ENCODE measurements at regions not wholly inside any gene's neighbourhood (a gene's known extent, or its start where the extent isn't known, plus 50 kb on each side); places are given as distances from the start of the nearest gene placed in this dataset.
"Not testable (repeated sequence)": the region's sequence is repeated elsewhere in the genome, so short reads cannot be mapped to it uniquely, and the experiment has no call there.

- intact Hi-C loops (cut with DNase I, micrococcal nuclease) = no loop called here
These were observed 167.1 kb upstream of the KCNJ15 start for GRCh38 chr21:38089763-38090046.

DNA sequence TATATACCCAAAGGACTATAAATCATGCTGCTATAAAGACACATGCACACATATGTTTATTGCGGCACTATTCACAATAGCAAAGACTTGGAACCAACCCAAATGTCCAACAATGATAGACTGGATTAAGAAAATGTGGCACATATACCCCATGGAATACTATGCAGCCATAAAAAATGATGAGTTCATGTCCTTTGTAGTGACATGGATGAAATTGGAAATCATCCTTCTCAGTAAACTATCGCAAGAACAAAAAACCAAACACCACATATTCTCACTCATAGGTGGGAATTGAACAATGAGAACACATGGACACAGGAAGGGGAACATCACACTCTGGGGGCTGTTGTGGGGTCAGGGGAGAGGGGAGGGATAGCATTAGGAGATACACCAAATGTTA lies 165.7 kb upstream of the KCNJ15 start:
- ATAC-seq; intact Hi-C loops (cut with DNase I, micrococcal nuclease); DNase-seq: not testable (repeated sequence)

More at GRCh38 chr21:38089763-38090046, 167.1 kb upstream of the KCNJ15 start:
- DNase-seq = no peak
- no peak for ATAC-seq

DNA sequence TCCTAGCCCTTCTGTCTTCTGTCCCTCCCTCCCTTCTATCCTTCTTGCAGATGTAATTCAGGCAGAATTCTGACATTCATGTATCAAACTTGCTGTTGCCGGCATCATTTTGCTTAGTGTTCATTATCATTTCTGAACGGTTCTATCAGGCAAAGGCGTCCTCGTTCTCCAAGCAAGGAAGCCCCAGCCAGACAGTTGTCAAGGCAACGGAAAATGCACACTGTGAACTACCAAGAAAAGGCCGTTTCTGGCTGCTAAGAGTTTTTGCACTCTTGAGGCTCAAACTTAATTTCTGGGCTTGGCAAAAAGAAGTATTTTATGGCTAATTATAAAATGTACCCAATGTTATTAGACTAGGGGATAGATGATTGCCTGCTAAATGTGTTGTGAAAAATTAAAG lies 164.7 kb upstream of the KCNJ15 start:
- ATAC-seq = no peak
- intact Hi-C loops (cut with DNase I, micrococcal nuclease) = no loop called here
- no peak for DNase-seq

GRCh38 chr21:38095220-38095619 lies 161.6 kb upstream of the KCNJ15 start:
- no peak for DNase-seq
- intact Hi-C loops (cut with DNase I, micrococcal nuclease) = no loop called here
- no peak for ATAC-seq

DNA sequence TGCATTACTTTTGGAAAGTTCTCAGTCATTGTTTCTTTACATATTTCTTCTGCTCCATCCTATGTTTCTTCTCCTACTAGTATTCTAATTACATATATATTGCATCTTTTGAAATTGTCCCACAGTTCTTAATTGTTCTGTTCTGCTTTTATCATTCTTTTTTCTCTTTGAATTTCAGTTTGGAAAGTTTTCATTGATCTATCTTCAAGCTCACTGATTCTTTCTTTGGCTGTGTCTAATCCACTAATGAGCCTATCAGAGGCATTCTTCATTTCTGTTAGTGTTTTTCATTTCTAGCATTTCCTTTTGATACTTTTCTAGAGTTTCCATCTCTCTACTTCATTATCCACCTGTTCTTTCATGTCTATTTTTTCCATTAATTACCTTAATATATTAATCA lies 159.0 kb upstream of the KCNJ15 start:
- intact Hi-C loops (cut with DNase I, micrococcal nuclease) = no loop called here
- DNase-seq = no peak
- ATAC-seq = no peak

DNA sequence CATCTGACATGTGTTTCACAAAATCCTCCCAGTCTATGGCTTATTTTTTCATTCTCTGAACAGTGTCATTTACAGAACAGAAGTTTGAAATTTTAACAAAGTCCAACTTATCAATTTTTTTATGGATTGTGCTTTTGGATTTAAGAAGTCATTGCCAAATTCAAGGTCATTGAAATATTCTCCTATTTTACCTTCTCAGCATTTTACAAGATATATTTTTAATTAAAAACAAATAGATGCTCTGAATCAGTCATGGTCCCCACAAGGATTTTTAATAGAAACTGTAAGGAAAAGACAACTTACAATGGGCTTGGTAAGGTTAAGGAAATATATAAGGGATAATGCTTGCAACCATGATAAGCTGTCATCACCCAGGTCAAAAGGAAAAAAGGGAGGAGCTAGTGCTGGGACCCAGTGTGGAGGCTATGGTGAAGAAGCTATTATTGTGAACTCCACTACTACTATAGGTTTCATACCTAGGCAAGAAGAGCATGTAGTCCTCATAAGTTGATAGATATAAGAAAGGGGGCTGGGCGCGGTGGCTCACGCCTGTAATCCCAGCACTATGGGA lies 144.5 kb upstream of the KCNJ15 start:
- intact Hi-C loops (cut with DNase I, micrococcal nuclease) = no loop called here
- no peak for DNase-seq
- ATAC-seq = no peak

DNA sequence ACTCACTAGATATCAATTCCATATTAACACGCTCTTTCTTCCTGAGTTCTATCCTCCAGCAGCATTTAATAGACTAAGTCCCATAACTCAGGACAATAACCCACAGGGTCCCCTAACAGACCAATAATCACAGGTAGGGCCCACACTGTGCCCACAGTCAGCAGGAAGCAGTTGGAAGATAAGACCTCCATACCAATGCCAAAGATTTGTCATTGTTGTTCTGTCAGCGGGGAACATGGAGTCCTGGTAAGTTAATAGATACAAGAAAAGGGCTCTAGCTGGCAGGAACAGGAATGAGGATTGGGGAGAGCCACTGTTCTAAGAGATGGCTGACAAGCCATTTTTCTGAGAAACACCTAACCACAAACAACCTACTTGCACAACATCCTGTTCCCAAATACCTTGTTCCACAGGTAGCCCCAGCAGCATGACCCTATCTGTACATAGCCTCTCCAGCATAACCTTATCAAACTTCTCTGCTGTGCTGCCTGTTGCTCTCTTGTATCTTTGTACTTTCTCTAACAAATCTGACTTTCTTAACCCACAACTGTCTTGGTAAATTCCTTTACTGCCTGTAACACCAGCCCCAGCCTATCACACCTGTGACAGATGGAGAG lies 142.0 kb upstream of the KCNJ15 start:
- intact Hi-C loops (cut with DNase I, micrococcal nuclease) = no loop called here
- DNase-seq = no peak
- no peak for ATAC-seq

- intact Hi-C loops (cut with DNase I, micrococcal nuclease) = no loop called here
- DNase-seq = no peak
- ATAC-seq = no peak
These were observed 140.9 kb upstream of the KCNJ15 start for GRCh38 chr21:38115870-38116269.

GRCh38 chr21:38119793-38120192 lies 137.0 kb upstream of the KCNJ15 start:
- intact Hi-C loops (cut with DNase I, micrococcal nuclease) = loop anchor here in 1 of 2 donors (10.0 kb wide), 1 partner anchor 415 kb away; no protein-coding TSS in a partner anchor
- no peak for ATAC-seq
- no peak for DNase-seq

DNA sequence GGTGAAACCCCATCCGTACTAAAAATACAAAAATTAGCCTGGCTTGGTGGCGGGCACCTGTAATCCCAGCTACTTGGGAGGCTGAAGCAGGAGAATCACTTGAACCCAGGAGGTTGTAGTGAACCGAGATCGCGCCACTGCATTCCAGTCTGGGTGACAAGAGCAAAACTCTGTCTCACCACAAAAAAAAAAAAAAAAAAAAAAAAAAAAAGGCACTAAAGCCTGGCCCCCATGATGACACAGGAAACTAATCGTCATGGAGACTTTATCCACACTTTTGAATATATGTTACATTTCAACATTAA lies 136.2 kb upstream of the KCNJ15 start:
- not testable (repeated sequence) for ATAC-seq, DNase-seq
- intact Hi-C loops (cut with DNase I, micrococcal nuclease) = loop anchor here in 1 of 2 donors (10.0 kb wide), 1 partner anchor 416 kb away; no protein-coding TSS in a partner anchor

DNA sequence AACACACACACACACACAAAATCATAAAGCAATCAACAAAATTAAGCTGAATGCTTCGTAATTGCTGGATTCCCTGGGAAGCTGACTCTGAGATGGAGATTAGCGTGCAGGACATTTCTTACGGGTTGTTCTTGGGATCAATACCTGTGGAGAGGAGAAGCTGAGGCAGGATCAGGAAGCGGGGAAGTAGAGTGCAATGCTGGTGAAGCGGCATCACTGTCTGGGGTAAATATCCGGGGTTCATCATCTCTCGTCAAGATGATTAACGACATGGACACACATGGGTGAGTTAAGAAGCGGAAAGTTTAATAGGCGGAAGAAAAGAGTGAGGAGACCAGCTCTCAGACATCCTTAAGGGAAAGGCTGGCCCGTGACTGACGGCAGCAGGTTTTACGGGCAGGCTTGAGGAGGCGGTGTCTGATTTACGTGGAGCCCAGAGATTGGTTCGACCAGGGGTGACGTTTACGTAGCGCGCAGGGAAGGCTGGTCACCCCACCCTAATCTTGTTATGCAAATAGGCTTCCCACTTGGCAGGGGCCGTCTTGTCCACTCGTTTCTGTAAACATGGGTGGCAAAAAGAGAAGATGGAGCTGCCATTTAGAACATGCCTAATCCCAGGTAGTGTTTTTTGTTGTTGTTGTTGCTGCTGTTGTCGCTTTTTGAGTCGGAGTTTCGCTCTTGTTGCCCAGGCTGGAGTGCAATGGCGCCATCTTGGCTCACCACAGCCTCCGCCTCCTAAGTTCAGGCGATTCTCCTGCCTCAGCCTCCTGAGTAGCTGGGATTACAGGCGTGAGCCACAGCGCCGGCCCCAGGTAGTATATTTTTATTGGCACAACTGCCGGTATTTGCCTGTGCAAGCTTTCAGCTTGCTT lies 135.6 kb upstream of the KCNJ15 start:
- DNase-seq (no peak), ATAC-seq (no peak)
- intact Hi-C loops (cut with DNase I, micrococcal nuclease) = loop anchor here in 1 of 2 donors (10.0 kb wide), 1 partner anchor 416 kb away; no protein-coding TSS in a partner anchor

DNA sequence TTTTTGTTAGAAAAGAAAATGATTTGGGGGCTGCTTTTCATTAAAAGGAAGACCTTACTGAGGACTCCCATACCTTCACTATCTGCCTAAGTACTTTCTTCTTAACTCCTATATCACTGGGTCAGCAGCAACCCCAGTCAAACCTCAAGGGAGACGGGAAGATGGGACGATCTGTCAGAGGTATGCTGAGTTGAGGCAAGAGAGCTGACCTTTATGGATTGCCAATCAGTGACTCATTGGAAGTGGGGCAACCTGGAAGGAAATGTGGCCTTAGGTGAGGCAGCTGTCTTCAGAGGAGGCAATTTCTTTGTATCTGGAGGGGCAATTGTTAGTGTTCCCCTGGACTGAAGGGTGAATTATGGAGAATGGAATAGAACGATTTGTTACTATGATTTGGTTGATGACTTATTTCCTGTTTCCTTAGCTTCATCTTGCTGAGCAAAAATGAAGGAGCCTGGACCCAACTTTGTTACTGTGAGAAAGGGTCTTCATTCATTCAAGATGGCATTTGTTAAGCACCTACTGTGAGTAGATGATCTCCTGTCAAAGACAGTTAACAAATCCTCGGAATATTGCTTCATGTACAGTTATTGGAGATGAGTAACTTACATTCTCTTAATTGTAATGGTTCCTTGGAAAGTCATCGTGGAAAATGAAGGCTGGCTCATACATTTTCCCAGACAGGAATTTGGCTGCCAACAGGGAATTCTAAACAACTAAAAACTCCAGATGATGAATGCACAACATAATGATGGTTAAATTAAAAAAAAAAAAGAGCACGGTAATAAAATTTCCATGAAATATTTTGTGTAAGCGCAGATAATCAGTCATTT lies 134.7 kb upstream of the KCNJ15 start:
- DNase-seq (no peak), ATAC-seq (no peak)
- intact Hi-C loops (cut with DNase I, micrococcal nuclease) = loop anchor here in 1 of 2 donors (10.0 kb wide), 1 partner anchor 417 kb away; no protein-coding TSS in a partner anchor

- no peak for DNase-seq
- peak; percentile 64 for ATAC-seq
- intact Hi-C loops (cut with DNase I, micrococcal nuclease) = loop anchor here in 1 of 2 donors (10.0 kb wide), 1 partner anchor 419 kb away; no protein-coding TSS in a partner anchor
These were observed 133.2 kb upstream of the KCNJ15 start for GRCh38 chr21:38123626-38124025.

- intact Hi-C loops (cut with DNase I, micrococcal nuclease) = loop anchor here in 1 of 2 donors (10.0 kb wide), 1 partner anchor 422 kb away; no protein-coding TSS in a partner anchor
- DNase-seq (peak in 1 of 2 donors; percentile 59), ATAC-seq (peak; percentile 73)
These were observed 130.0 kb upstream of the KCNJ15 start for GRCh38 chr21:38126666-38127303.

DNA sequence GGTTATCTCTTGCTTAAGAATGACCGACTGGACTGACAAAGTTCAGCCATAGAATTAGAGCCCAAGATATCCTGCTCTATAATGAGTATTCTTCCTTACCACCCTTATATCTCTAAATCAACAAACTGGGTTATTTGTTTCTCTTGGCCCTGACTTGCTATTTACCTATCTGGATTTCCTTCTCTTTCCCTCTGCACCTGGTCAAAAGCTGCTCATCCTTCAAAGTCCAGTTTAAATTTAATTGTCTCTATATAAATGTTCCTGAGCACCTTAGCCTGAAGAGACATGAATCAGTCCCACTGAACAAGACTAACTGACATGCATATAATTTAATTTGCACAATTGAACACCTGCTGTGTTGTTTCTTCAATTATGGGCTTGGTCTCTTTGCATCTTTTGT lies 127.1 kb upstream of the KCNJ15 start:
- ATAC-seq = no peak
- intact Hi-C loops (cut with DNase I, micrococcal nuclease) = loop anchor here in 1 of 2 donors (10.0 kb wide), 1 partner anchor 425 kb away; no protein-coding TSS in a partner anchor
- DNase-seq = no peak

DNA sequence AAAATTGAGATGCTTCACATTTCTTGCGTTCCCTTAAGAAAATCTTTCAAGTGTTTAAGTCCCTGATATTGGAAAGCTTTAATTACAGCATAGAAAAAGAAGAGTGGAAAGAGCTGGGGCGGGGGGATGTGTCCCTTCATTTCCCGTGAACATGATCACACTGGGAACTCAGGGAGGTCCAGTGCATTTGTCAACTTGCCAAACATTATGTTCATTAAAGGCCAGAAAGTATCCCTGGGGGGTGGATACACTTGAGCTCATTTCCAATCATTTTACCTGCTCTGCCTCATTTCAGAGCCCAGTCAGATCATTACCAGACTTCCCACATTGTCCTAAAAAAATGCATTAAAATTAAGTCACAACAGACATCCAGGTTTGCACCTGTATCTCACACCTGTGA lies 123.6 kb upstream of the KCNJ15 start:
- intact Hi-C loops (cut with DNase I, micrococcal nuclease) = no loop called here
- ATAC-seq (no peak), DNase-seq (no peak)

- no peak for ATAC-seq
- no peak for DNase-seq
- intact Hi-C loops (cut with DNase I, micrococcal nuclease) = no loop called here
These were observed 122.5 kb upstream of the KCNJ15 start for GRCh38 chr21:38134084-38134873.

DNA sequence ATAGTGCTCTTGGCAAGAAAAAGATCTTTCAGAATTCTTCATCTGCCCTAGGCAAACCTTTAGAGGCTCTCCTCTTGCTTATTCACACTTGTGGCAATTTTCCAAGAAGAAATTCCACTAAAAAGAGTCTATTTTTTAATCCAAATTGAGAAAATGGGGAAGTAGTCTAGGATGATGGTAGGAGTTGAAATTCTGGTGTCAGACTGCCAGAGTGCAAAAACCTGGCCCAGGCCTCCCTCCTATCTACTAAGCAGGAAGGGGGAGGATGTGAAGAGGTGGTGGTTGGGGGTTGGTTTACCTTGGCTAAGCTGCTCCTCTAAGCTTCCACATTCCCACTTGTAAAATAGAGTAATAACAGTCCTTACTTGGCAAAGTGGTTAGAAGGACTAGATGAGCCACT lies 120.6 kb upstream of the KCNJ15 start:
- ATAC-seq (no peak), DNase-seq (no peak)
- intact Hi-C loops (cut with DNase I, micrococcal nuclease) = no loop called here
